ENCODE measurements at regions not wholly inside any gene's neighbourhood (a gene's known extent, or its start where the extent isn't known, plus 50 kb on each side); places are given as distances from the start of the nearest gene placed in this dataset.

GRCh38 chr18:23311351-23312121 is 141.6 kb upstream of the RIOK3 start:
- DNase-seq (ENCODE audit: low spot score) (peak; percentile 83), ATAC-seq (ENCODE audit: insufficient number of reproducible peaks, low FRiP score, low read depth) (peak; percentile 84)
- Histone ChIP-seq H3K27me3 (replicated peaks; ENCODE audit: insufficient read depth) (no peaks in the 10 kb centered on the region), H3K36me3 (no peaks in the 10 kb centered on the region), H3K4me1 (ENCODE audit: control insufficient read depth in 1 of 2, low read depth in 2 of 2) (peaks cover 8 to 56% of the 10 kb centered on the region in 2 donors), H3K9me3 (no peaks in the 10 kb centered on the region), H3K27ac (peak overlapping the region; percentile 87 to 91), H3K4me3 (peak overlapping the region; percentile 1)
- no peak for TF ChIP-seq CTCF (IDR thresholded peaks at IDR 0.05)

- Histone ChIP-seq H3K4me1 (ENCODE audit: control insufficient read depth in 1 of 2, low read depth in 2 of 2) (peaks cover 8 to 42% of the 10 kb centered on the region in 2 donors), H3K27ac (no peak overlapping the region), H3K4me3 (no peak overlapping the region), H3K36me3 (no peaks in the 10 kb centered on the region), H3K27me3 (replicated peaks; ENCODE audit: insufficient read depth) (no peaks in the 10 kb centered on the region), H3K9me3 (no peaks in the 10 kb centered on the region)
- no peak for ATAC-seq (ENCODE audit: insufficient number of reproducible peaks, low FRiP score, low read depth)
- no peak for DNase-seq (ENCODE audit: low spot score)
- no peak for TF ChIP-seq CTCF (IDR thresholded peaks at IDR 0.05)
These were observed 139.7 kb upstream of the RIOK3 start for GRCh38 chr18:23313379-23313778.

- DNase-seq (ENCODE audit: low spot score) (no peak), ATAC-seq (ENCODE audit: insufficient number of reproducible peaks, low FRiP score, low read depth) (no peak)
- Histone ChIP-seq H3K9me3 (no peaks in the 10 kb centered on the region), H3K27me3 (replicated peaks; ENCODE audit: insufficient read depth) (no peaks in the 10 kb centered on the region), H3K4me1 (ENCODE audit: control insufficient read depth in 1 of 2, low read depth in 2 of 2) (peaks cover 8 to 42% of the 10 kb centered on the region in 2 donors), H3K4me3 (no peak overlapping the region), H3K27ac (no peak overlapping the region), H3K36me3 (no peaks in the 10 kb centered on the region)
- TF ChIP-seq CTCF (IDR thresholded peaks at IDR 0.05): no peak
These were observed 138.4 kb upstream of the RIOK3 start for GRCh38 chr18:23314672-23315071.

- Histone ChIP-seq H3K27me3 (replicated peaks; ENCODE audit: insufficient read depth) (no peaks in the 10 kb centered on the region), H3K9me3 (no peaks in the 10 kb centered on the region), H3K4me3 (no peak overlapping the region), H3K27ac (no peak overlapping the region), H3K36me3 (no peaks in the 10 kb centered on the region), H3K4me1 (ENCODE audit: control insufficient read depth in 1 of 2, low read depth in 2 of 2) (peaks cover 8 to 40% of the 10 kb centered on the region in 2 donors)
- ATAC-seq (ENCODE audit: insufficient number of reproducible peaks, low FRiP score, low read depth) (no peak), DNase-seq (ENCODE audit: low spot score) (no peak)
- no peak for TF ChIP-seq CTCF (IDR thresholded peaks at IDR 0.05)
These were observed 136.8 kb upstream of the RIOK3 start for GRCh38 chr18:23316316-23316715.

- no peaks in the 10 kb centered on the region for H3K36me3 ChIP-seq
- no peak for TF ChIP-seq CTCF (IDR thresholded peaks at IDR 0.05)
- ATAC-seq (ENCODE audit: insufficient number of reproducible peaks, low FRiP score, low read depth) (no peak), DNase-seq (ENCODE audit: low spot score) (no peak)
- no peak overlapping the region for H3K27ac ChIP-seq
- H3K4me1 ChIP-seq (ENCODE audit: control insufficient read depth in 1 of 2, low read depth in 2 of 2): peaks cover 8 to 33% of the 10 kb centered on the region in 2 donors
- H3K9me3 ChIP-seq: no peaks in the 10 kb centered on the region
- H3K4me3 ChIP-seq: no peak overlapping the region
- H3K27me3 ChIP-seq (replicated peaks; ENCODE audit: insufficient read depth): no peaks in the 10 kb centered on the region
These were observed 136.1 kb upstream of the RIOK3 start for GRCh38 chr18:23316988-23317387.
